AG04449 (cell line): ENCODE measurements at regions not wholly inside any gene's neighbourhood (a gene's known extent, or its start where the extent isn't known, plus 50 kb on each side); places are given as distances from the start of the nearest gene placed in this dataset.

ENCODE experiments used
- CTCF ChIA-PET: fragments of 350-600 bp; formaldehyde crosslinking; extraction: SDS; loops from one replicate; lab custom pipeline; 2021; ENCODE audit warnings: antibody characterized with exemption; lab: Yijun Ruan, JAX
- POLR2A ChIA-PET: fragments of 400-600, 350-600 bp; formaldehyde crosslinking; extraction: SDS; loops from one replicate; lab custom pipeline; 2020; ENCODE audit warnings: antibody characterized with exemption, inconsistent platforms; lab: Yijun Ruan, JAX
- DNase-seq: peaks from one replicate; pipeline ENCODE4 v3.0.0-alpha.2; 2010; ENCODE audit warnings: low read depth, low spot score
- H3K4me3 ChIP-seq: 2 replicates; pipeline ENCODE4 v1.5.1; 2011; ENCODE audit warnings: low read depth, mild to moderate bottlenecking, control low read depth, low read length
- TF ChIP-seq, protein P1 (sequence below): IDR thresholded peaks from one replicate; pipeline ENCODE4 v1.5.1; 2011; ENCODE audit warnings: mild to moderate bottlenecking, moderate library complexity, low read length, control low read depth, inconsistent platforms; ENCODE audit not compliant: insufficient read depth; ENCODE audit errors: missing control alignments

DNA sequence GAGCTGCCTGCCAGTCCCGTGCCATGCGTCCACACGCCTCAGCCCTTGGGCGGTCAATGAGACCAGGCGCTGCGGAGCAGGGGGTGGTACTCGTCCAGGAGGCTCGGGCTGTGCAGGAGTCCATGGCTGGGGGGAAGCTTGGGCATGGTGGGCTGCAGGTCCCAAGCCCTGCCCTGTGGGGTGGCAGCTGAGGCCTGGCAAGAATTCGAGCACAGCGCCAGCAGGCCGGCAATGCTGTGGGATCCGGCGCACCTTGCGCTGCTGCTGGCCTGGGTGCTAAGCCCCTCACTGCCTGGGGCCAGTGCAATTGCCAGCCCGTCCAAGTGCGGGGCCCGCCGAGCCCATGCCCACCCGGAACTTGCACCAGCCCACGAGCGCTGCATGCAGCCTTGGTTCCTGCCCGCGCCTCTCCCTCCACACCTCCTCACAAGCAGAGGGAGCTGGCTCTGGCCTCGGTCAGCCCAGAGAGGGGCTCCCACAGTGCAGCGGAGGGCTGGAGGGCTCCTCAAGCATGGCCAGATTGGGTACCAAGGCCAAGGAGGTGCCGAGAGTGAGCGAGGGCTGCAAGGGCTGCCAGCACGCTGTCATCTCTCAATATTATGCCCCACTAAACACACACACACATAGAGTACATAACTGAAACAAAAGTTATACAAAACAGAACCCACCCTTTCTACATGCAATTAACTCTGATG lies 307.7 kb downstream of the LMO4 start:
- TF ChIP-seq, protein P1, sequence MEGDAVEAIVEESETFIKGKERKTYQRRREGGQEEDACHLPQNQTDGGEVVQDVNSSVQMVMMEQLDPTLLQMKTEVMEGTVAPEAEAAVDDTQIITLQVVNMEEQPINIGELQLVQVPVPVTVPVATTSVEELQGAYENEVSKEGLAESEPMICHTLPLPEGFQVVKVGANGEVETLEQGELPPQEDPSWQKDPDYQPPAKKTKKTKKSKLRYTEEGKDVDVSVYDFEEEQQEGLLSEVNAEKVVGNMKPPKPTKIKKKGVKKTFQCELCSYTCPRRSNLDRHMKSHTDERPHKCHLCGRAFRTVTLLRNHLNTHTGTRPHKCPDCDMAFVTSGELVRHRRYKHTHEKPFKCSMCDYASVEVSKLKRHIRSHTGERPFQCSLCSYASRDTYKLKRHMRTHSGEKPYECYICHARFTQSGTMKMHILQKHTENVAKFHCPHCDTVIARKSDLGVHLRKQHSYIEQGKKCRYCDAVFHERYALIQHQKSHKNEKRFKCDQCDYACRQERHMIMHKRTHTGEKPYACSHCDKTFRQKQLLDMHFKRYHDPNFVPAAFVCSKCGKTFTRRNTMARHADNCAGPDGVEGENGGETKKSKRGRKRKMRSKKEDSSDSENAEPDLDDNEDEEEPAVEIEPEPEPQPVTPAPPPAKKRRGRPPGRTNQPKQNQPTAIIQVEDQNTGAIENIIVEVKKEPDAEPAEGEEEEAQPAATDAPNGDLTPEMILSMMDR = no peak
- CTCF ChIA-PET = no interaction called here
- no peak for DNase-seq
- POLR2A ChIA-PET = no interaction called here
- no peak overlapping the region for H3K4me3 ChIP-seq

DNA sequence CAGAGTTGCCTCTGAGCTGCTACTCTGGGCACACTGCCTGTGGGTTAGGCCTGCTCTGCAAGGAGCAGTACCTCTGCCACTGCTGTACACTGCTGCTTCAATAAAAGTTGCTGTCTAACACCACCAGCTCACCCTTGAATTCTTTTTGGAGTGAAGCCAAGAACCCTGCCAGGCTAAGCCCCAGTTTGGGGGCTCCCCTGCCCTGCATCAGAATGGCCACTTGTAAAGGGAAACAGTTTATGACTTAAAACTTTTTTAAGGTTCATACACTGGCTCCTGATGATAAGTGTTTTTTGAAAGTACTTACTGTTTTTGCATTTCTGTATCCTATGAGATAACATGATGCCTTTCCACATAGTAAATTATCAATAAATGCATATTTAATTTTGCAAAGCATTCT lies 310.0 kb downstream of the LMO4 start:
- TF ChIP-seq, protein P1 = no peak
- CTCF ChIA-PET = no interaction called here
- no peak overlapping the region for H3K4me3 ChIP-seq
- no peak for DNase-seq
- POLR2A ChIA-PET = no interaction called here

DNA sequence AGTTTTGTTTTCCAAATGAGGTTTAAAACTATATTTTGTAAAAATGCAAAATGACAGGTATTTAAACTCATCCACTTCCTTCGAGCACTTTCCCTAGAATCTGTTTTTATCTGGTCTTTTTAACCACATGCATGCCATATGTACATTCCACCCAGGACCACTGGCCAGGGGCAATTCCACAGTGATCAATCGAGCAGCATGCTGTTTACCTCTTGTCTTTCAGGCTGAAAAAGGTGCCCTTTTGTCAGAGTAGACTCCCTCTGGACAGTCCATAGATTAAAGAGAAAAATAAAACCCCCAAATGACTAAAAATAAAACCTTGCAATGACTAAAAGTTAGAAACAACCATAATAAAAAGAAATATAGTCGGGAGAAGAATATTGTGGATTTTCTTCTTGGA lies 313.3 kb downstream of the LMO4 start:
- H3K4me3 ChIP-seq = no peak overlapping the region
- ChIA-PET CTCF (no interaction called here), POLR2A (interaction anchor here (0.6 kb wide), 1 partner anchor 45 kb away, joined by 4 read pairs; no protein-coding TSS in a partner anchor)
- DNase-seq = no peak
- TF ChIP-seq, protein P1 = no peak

DNA sequence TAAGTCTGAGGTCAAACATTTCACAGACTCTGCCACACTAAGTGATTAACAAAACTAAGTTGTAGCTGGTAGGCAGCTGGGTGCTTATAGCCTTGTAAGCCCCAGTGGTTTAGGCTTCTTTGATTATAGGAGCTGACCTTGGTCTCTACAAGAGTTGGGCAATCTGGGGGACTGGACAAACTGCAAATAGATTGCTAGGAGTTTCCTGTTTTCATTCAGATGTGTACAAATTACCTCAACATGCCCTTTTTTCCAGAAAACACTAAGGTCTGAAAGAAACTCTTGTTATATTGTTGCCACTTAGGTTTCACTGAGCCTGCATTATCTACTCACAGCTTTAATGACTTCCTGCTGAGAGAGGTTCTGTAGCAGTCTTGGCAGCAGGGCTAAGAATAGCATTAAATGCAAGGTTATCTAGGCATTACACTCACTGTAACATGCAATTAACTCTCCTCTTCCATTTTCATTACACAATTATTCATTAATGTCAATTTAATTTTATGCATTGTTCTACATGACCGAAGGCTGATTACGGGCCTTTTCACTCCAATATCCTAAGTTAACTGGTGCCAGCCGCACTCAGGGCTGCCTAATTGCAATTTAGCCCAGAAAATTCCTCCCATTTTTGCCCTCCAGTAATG lies 314.0 kb downstream of the LMO4 start:
- no peak overlapping the region for H3K4me3 ChIP-seq
- DNase-seq = no peak
- ChIA-PET CTCF (interaction anchor here (1.0 kb wide), 1 partner anchor 311 kb away, joined by 3 read pairs; no protein-coding TSS in a partner anchor), POLR2A (no interaction called here)
- TF ChIP-seq, protein P1 = no peak

DNA sequence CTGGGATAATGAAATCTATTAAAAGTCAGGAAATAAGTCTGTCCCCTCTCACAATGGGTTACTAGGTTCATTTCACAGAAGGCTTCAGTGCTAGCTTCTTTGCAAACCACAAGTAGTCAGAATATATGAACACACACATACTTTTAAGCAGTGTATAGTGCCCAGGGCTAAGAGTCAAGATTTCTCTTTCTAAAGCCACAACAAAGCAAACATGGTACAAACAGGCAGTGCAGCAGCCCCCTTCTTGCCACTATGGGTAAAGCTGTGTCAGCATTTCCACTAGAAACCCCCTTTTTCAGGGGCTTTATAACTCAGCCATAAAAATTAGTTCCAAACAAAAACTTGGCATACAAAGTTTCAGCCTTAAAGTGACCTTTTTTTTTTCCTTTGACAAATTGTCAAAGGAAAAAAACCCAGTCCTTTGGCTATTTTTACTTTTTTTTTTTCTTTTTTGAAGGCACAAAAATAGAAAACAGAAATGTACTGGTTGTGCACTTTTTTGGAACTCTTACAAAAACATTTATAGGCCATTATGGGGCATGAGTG lies 315.4 kb downstream of the LMO4 start:
- no peak for DNase-seq
- no peak overlapping the region for H3K4me3 ChIP-seq
- ChIA-PET POLR2A (no interaction called here), CTCF (no interaction called here)
- TF ChIP-seq, protein P1 = no peak

DNA sequence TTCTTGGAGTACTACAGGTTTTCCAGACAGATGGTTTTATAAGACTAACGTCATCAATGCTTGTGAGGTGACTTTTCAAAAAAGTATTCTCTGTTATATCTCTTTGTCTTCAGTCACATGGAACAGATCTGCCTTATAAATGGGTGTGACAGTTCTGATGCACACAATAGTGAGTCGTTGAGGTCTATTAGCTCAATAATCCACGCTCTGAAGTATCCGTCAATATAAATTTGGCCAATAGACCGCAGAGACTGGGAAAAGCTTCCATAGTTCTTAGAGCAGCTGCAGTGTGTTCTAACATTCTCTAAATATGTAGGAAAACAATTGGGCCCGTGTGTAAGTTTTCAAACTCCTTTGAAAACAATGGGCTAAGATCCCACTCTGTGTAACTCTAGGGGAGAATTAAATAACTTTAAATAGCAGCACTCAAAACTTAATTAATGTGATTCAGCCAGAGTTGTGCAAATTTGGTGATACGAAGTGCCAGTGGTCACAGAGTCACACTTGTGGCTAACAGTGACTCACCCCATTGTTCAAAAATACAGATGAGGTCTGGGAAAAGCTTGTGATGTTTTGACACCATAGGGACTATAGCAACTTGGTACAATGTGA lies 316.0 kb downstream of the LMO4 start:
- TF ChIP-seq, protein P1 = no peak
- CTCF ChIA-PET = no interaction called here
- H3K4me3 ChIP-seq = no peak overlapping the region
- POLR2A ChIA-PET = no interaction called here
- peak; percentile 14 for DNase-seq
